Endothelial cell of umbilical vein (primary cell): ENCODE measurements at regions not wholly inside any gene's neighbourhood (a gene's known extent, or its start where the extent isn't known, plus 50 kb on each side); places are given as distances from the start of the nearest gene placed in this dataset.

ENCODE experiments used
- BruUV-seq: library from RNA; stranded (reverse); fragments of 400-500 nt; replicated peaks from 2 replicates; lab custom pipeline; 2021; lab: Mats Ljungman, UMichigan
- CTCF ChIA-PET: fragments of 300-600, 350-600 bp; sonication (Branson Sonifier 250); formaldehyde crosslinking; loops from one replicate; lab custom pipeline; 2021; ENCODE audit warnings: antibody characterized with exemption, inconsistent platforms; lab: Charles Lee
- POLR2A ChIA-PET: fragments of 300-600, 350-600 bp; sonication (Branson Sonifier 250); formaldehyde crosslinking; loops from one replicate; lab custom pipeline; 2021; ENCODE audit warnings: antibody characterized with exemption, inconsistent platforms; lab: Charles Lee
- DNase-seq: peaks from one replicate; pipeline ENCODE4 v3.0.0-alpha.2; 2011; ENCODE audit warnings: low read depth, low spot score
- FAIRE-seq: peaks from 2 replicates; lab custom pipeline; 2011; peaks lifted over from hg19 to GRCh38; lab: Jason Lieb, UNC
- H2AFZ ChIP-seq: 2 replicates; pipeline ENCODE4 v1.6.0; 2012; ENCODE audit warnings: low read depth, low read length, control low read depth, inconsistent platforms
- H3K27ac ChIP-seq: 2 replicates; pipeline ENCODE4 v1.5.1; 2011; ENCODE audit warnings: low read depth, mild to moderate bottlenecking, control low read depth, low read length, moderate library complexity; ENCODE audit not compliant: insufficient read depth
- H3K27me3 ChIP-seq, 2 experiments: 2 replicates each; pipeline versions ENCODE4 v1.6.0 to v1.6.1; 2011; ENCODE audit warnings: low read length in 2 of 2, mixed read lengths in 1 of 2; ENCODE audit not compliant: control insufficient read depth in 2 of 2, insufficient read depth in 2 of 2
- H3K36me3 ChIP-seq, 2 experiments: 2 replicates in 1 of 2; 3 replicates in 1 of 2; pipeline ENCODE4 v1.5.1; 2011; ENCODE audit warnings: low read length in 2 of 2, mild to moderate bottlenecking in 1 of 2, moderate library complexity in 1 of 2; ENCODE audit not compliant: control insufficient read depth in 2 of 2, insufficient read depth in 2 of 2; ENCODE audit errors: extremely low read depth in 1 of 2
- H3K4me1 ChIP-seq: 3 replicates; pipeline ENCODE4 v1.5.1; 2011; ENCODE audit warnings: mild to moderate bottlenecking, low read length; ENCODE audit not compliant: control insufficient read depth, insufficient read depth; ENCODE audit errors: extremely low read depth
- H3K4me2 ChIP-seq: 2 replicates; pipeline ENCODE4 v1.6.1; 2011; ENCODE audit warnings: low read length, control low read depth, mixed read lengths; ENCODE audit not compliant: insufficient read depth
- H3K4me3 ChIP-seq, 3 experiments: fragments of 200-600 bp in 1 of 3; sonication (generic), shearing (Covaris generic) in 1 of 3; replicated peaks in 1 of 3; 2 replicates each; pipeline ENCODE4 v1.5.1; 2011 to 2016; ENCODE audit warnings: control low read depth in 3 of 3, low read length in 3 of 3, mild to moderate bottlenecking in 2 of 3, inconsistent platforms in 1 of 3, low read depth in 1 of 3, moderate library complexity in 1 of 3; ENCODE audit not compliant: insufficient read depth in 1 of 3
- H3K79me2 ChIP-seq: 2 replicates; pipeline ENCODE4 v1.6.0; 2012; ENCODE audit warnings: low read length, inconsistent platforms; ENCODE audit not compliant: control insufficient read depth, insufficient read depth
- H3K9ac ChIP-seq: replicated peaks from 2 replicates; pipeline ENCODE3; 2011; ENCODE audit warnings: low read length, control low read depth; ENCODE audit not compliant: insufficient read depth; ENCODE audit errors: extremely low read depth
- H3K9me1 ChIP-seq: replicated peaks from 3 replicates; pipeline ENCODE4 v1.6.0; 2011; ENCODE audit warnings: mild to moderate bottlenecking, low read length; ENCODE audit not compliant: control insufficient read depth, insufficient read depth; ENCODE audit errors: extremely low read depth
- H3K9me3 ChIP-seq: replicated peaks from 2 replicates; pipeline ENCODE4 v1.5.1; 2012; ENCODE audit warnings: low read length, inconsistent platforms; ENCODE audit not compliant: control insufficient read depth, insufficient read depth
- H4K20me1 ChIP-seq: replicated peaks from 2 replicates; pipeline ENCODE3; 2011; ENCODE audit warnings: mild to moderate bottlenecking, low read length; ENCODE audit not compliant: control insufficient read depth, insufficient read depth; ENCODE audit errors: extremely low read depth
- EZH2 ChIP-seq: IDR thresholded peaks from 2 replicates; pipeline ENCODE4 v1.6.1; 2012; ENCODE audit warnings: borderline replicate concordance, low read depth, mild to moderate bottlenecking, moderate library complexity, low read length, inconsistent platforms; ENCODE audit not compliant: severe bottlenecking
- FOS ChIP-seq: IDR thresholded peaks from 2 replicates; pipeline ENCODE4 v1.6.1; 2011; ENCODE audit warnings: mild to moderate bottlenecking, low read length, moderate library complexity, borderline replicate concordance; ENCODE audit not compliant: insufficient read depth
- GATA2 ChIP-seq: IDR thresholded peaks from 2 replicates; pipeline ENCODE4 v1.7.0; 2011; ENCODE audit warnings: low read depth, mild to moderate bottlenecking, moderate library complexity, mixed read lengths, low read length; ENCODE audit not compliant: insufficient read length, insufficient read depth
- JUN ChIP-seq: IDR thresholded peaks from 2 replicates; pipeline ENCODE4 v1.6.1; 2011; ENCODE audit warnings: borderline replicate concordance, low read depth; ENCODE audit not compliant: insufficient read length, insufficient read depth
- MYC ChIP-seq: IDR thresholded peaks from one replicate; pipeline ENCODE4 v1.6.1; 2011; ENCODE audit warnings: mild to moderate bottlenecking, low read depth, low read length
- POLR2A ChIP-seq: IDR thresholded peaks from 2 replicates; pipeline ENCODE4 v1.6.1; 2012; ENCODE audit warnings: low read depth, mild to moderate bottlenecking, control low read depth, low read length
- POLR2AphosphoS5 ChIP-seq: IDR thresholded peaks from 2 replicates; pipeline ENCODE4 v1.6.1; 2012; ENCODE audit warnings: low read depth, mild to moderate bottlenecking, control low read depth, low read length, moderate library complexity; ENCODE audit not compliant: insufficient read depth
- dilution Hi-C: fragments of 300-500 bp; cut with MboI; formaldehyde crosslinking; loops from one replicate; pipeline ENCODE4 v1.15.0; 2019; ENCODE audit warnings: low sequenced_read_pairs; ENCODE audit not compliant: extremely low pct_ligation_motif_present
- intact Hi-C: fragments of 100-400 bp; cut with micrococcal nuclease; formaldehyde crosslinking; loops from one replicate; pipeline ENCODE4 v1.10.0; 2022
- TF ChIP-seq, protein P1 (sequence below): IDR thresholded peaks from 2 replicates; pipeline ENCODE4 v1.6.1; 2011; ENCODE audit not compliant: insufficient read depth, insufficient read length
- TF ChIP-seq, protein P2 (sequence below), 2 donors: IDR thresholded peaks; 1 replicate in 1 of 2; 2 replicates in 1 of 2; pipeline ENCODE4 v1.5.1; 2011; ENCODE audit warnings: low read length in 2 of 2, mild to moderate bottlenecking in 2 of 2, moderate library complexity in 2 of 2, control low read depth in 1 of 2, inconsistent platforms in 1 of 2, low read depth in 1 of 2; ENCODE audit not compliant: insufficient read depth in 1 of 2; ENCODE audit errors: extremely low read depth in 1 of 2

DNA sequence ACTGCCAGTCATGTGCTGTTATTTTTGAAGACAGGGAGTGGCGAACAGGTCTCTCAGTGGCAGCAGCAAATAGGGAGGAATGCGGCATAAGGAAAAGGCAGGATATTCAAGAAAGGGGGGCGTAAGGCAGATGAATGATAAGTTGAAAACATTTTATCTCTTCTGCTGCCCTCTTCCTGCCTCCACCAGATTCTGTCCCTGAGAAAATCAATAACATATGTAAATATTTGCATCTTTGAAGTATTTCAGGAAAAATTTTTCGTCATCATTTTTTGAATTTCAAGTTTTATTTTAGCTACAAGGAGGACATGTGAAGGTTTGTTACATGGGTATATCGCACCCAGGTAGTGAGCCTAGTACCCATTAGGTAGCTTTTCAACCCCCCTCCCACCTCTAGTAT is 616.7 kb downstream of the MCTP2 start:
- no peak for TF ChIP-seq FOS
- no peak for TF ChIP-seq POLR2AphosphoS5
- TF ChIP-seq, protein P1, sequence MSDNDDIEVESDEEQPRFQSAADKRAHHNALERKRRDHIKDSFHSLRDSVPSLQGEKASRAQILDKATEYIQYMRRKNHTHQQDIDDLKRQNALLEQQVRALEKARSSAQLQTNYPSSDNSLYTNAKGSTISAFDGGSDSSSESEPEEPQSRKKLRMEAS, result no peak
- no peak for TF ChIP-seq MYC
- no peak for TF ChIP-seq EZH2
- TF ChIP-seq POLR2A, result no peak
- no peak for TF ChIP-seq JUN
- TF ChIP-seq, protein P2, sequence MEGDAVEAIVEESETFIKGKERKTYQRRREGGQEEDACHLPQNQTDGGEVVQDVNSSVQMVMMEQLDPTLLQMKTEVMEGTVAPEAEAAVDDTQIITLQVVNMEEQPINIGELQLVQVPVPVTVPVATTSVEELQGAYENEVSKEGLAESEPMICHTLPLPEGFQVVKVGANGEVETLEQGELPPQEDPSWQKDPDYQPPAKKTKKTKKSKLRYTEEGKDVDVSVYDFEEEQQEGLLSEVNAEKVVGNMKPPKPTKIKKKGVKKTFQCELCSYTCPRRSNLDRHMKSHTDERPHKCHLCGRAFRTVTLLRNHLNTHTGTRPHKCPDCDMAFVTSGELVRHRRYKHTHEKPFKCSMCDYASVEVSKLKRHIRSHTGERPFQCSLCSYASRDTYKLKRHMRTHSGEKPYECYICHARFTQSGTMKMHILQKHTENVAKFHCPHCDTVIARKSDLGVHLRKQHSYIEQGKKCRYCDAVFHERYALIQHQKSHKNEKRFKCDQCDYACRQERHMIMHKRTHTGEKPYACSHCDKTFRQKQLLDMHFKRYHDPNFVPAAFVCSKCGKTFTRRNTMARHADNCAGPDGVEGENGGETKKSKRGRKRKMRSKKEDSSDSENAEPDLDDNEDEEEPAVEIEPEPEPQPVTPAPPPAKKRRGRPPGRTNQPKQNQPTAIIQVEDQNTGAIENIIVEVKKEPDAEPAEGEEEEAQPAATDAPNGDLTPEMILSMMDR (IDR thresholded peaks at IDR 0.05; ENCODE audit: extremely low read depth in 1 of 2, insufficient read depth in 1 of 2, low read depth in 1 of 2, low read length in 2 of 2), result no peak
- no peak for TF ChIP-seq GATA2
- Histone ChIP-seq H3K4me2 (no peak overlapping the region), H3K79me2 (no peaks in the 10 kb centered on the region), H3K9ac (no peak overlapping the region), H3K4me3 (no peak overlapping the region), H2AFZ (no peak overlapping the region), H3K4me1 (peaks cover 29% of the 10 kb centered on the region), H3K36me3 (no peaks in the 10 kb centered on the region), H4K20me1 (no peaks in the 10 kb centered on the region), H3K27me3 (no peaks in the 10 kb centered on the region), H3K27ac (no peak overlapping the region), H3K9me1 (no peaks in the 10 kb centered on the region), H3K9me3 (no peaks in the 10 kb centered on the region)
- ChIA-PET CTCF (interaction anchor here (0.7 to 1.2 kb wide), 2 partner anchors 9 to 177 kb away, joined by 3 to 4 read pairs; no protein-coding TSS in a partner anchor), POLR2A (no interaction called here)
- BruUV-seq, result no TSS peak
- DNase-seq (no peak), FAIRE-seq (no peak)
- intact Hi-C loops, result loop anchor here (5.0 to 10.0 kb wide), 6 partner anchors 284 to 1499 kb away; no protein-coding TSS in a partner anchor
- dilution Hi-C loops, result no loop called here
